SK-N-MC (cell line): ENCODE measurements at regions not wholly inside any gene's neighbourhood (a gene's known extent, or its start where the extent isn't known, plus 50 kb on each side); places are given as distances from the start of the nearest gene placed in this dataset.

Experiments
- EZH2 ChIP-seq: fragments of 200-600 bp; sonication (generic); IDR thresholded peaks from one replicate; pipeline ENCODE4 v1.6.1; 2017; ENCODE audit warnings: antibody characterized with exemption
- FOXP2 ChIP-seq: optimal IDR thresholded peaks from 2 replicates; pipeline ENCODE3; 2011; ENCODE audit warnings: mild to moderate bottlenecking, moderate library complexity; ENCODE audit not compliant: insufficient read depth; ENCODE audit errors: extremely low read length, control extremely low read depth
- POLR2AphosphoS5 ChIP-seq: IDR thresholded peaks from 2 replicates; pipeline ENCODE4 v1.6.1; 2012; ENCODE audit warnings: mild to moderate bottlenecking, low read depth, low read length, borderline replicate concordance

DNA sequence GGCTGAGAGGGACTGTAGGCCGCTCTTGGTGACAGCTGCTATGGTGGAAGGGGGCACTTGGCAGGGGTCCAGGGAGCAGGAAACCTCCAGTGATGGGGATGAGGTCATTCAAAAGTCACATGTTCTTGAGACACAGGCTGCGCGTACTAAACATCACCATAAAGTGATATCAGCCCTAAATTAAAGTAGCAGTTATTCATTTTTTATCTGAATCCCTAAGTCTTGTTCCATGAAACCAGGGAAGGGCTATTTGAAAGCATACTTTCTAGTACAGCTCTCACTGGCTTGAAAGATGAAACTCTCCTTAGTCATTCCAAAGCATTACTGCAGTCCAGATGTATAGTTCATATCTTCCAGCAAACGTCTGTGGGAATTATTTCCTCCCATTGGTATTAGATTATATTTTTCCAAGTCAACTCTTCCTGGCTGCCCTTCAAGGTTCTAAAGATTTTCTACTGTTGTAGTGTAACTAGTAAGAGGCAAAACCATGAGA, 373.1 kb downstream of the CD109 start:
- no peak for TF ChIP-seq POLR2AphosphoS5
- TF ChIP-seq EZH2 = no peak
- TF ChIP-seq FOXP2 = no peak
